Liver (tissue), 3 donors: ENCODE measurements at regions not wholly inside any gene's neighbourhood (a gene's known extent, or its start where the extent isn't known, plus 50 kb on each side); places are given as distances from the start of the nearest gene placed in this dataset.

Source experiments
- HNF4A ChIP-seq, 2 donors: conservative IDR thresholded peaks; 2 replicates each; pipeline ENCODE4 v1.6.1; 2016; ENCODE audit warnings: antibody characterized with exemption in 2 of 2, mild to moderate bottlenecking in 2 of 2
- JUND ChIP-seq, 2 donors: IDR thresholded peaks; 2 replicates each; pipeline ENCODE4 v1.6.1; 2016; ENCODE audit warnings: antibody characterized with exemption in 2 of 2
- RAD21 ChIP-seq, 2 donors: IDR thresholded peaks; 2 replicates each; pipeline ENCODE4 v1.6.1; 2016; ENCODE audit warnings: antibody characterized with exemption in 2 of 2, mild to moderate bottlenecking in 2 of 2
- SP1 ChIP-seq: IDR thresholded peaks from 2 replicates; pipeline ENCODE4 v1.6.1; 2018; ENCODE audit warnings: antibody characterized with exemption, mild to moderate bottlenecking
- TAF1 ChIP-seq: conservative IDR thresholded peaks from 2 replicates; pipeline ENCODE4 v1.6.1; 2016; ENCODE audit warnings: antibody characterized with exemption, mild to moderate bottlenecking
- TF ChIP-seq, protein P1 (sequence below): fragments of 150-350 bp; IDR thresholded peaks from 2 replicates; pipeline ENCODE4 v1.5.1; 2017; ENCODE audit warnings: improper control_type of control experiment, low read depth, low read length; ENCODE audit not compliant: missing input control
- TF ChIP-seq, protein P2 (sequence below): IDR thresholded peaks from 2 replicates; pipeline ENCODE4 v1.6.1; 2016; ENCODE audit warnings: antibody characterized with exemption, mild to moderate bottlenecking
- TF ChIP-seq, protein P3 (sequence below): IDR thresholded peaks from 2 replicates; pipeline ENCODE4 v1.6.1; 2016; ENCODE audit warnings: antibody characterized with exemption
- donor health status: healthy.
- donor health status: healthy.

DNA sequence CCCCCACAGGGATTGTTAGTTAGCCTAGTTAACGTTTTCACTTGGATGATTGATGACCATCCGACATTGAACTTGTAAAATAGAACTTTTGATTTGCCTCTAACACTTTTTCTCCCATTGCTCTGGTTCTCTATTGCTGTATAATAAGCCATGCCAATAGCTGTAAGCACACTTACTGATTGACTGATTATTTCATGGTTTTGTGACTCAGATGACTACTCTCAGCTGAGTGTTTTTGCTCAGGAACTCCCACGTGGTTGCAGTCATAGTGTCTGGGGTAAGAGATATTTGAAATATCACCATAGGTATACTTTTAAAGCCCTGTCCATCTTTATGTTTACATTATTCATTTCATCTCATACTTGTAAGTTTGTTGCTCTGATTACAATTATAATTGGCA lies 1285.5 kb downstream of the STIM2 start:
- TF ChIP-seq, protein P1, sequence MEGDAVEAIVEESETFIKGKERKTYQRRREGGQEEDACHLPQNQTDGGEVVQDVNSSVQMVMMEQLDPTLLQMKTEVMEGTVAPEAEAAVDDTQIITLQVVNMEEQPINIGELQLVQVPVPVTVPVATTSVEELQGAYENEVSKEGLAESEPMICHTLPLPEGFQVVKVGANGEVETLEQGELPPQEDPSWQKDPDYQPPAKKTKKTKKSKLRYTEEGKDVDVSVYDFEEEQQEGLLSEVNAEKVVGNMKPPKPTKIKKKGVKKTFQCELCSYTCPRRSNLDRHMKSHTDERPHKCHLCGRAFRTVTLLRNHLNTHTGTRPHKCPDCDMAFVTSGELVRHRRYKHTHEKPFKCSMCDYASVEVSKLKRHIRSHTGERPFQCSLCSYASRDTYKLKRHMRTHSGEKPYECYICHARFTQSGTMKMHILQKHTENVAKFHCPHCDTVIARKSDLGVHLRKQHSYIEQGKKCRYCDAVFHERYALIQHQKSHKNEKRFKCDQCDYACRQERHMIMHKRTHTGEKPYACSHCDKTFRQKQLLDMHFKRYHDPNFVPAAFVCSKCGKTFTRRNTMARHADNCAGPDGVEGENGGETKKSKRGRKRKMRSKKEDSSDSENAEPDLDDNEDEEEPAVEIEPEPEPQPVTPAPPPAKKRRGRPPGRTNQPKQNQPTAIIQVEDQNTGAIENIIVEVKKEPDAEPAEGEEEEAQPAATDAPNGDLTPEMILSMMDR = no peak
- TF ChIP-seq, protein P2, sequence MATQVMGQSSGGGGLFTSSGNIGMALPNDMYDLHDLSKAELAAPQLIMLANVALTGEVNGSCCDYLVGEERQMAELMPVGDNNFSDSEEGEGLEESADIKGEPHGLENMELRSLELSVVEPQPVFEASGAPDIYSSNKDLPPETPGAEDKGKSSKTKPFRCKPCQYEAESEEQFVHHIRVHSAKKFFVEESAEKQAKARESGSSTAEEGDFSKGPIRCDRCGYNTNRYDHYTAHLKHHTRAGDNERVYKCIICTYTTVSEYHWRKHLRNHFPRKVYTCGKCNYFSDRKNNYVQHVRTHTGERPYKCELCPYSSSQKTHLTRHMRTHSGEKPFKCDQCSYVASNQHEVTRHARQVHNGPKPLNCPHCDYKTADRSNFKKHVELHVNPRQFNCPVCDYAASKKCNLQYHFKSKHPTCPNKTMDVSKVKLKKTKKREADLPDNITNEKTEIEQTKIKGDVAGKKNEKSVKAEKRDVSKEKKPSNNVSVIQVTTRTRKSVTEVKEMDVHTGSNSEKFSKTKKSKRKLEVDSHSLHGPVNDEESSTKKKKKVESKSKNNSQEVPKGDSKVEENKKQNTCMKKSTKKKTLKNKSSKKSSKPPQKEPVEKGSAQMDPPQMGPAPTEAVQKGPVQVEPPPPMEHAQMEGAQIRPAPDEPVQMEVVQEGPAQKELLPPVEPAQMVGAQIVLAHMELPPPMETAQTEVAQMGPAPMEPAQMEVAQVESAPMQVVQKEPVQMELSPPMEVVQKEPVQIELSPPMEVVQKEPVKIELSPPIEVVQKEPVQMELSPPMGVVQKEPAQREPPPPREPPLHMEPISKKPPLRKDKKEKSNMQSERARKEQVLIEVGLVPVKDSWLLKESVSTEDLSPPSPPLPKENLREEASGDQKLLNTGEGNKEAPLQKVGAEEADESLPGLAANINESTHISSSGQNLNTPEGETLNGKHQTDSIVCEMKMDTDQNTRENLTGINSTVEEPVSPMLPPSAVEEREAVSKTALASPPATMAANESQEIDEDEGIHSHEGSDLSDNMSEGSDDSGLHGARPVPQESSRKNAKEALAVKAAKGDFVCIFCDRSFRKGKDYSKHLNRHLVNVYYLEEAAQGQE = no peak
- TF ChIP-seq SP1 (no peak), RAD21 (IDR thresholded peaks at IDR 0.05) (no peak), TAF1 (no peak), JUND (IDR thresholded peaks at IDR 0.05) (no peak), HNF4A (conservative IDR thresholded peaks at IDR 0.05) (no peak)
- TF ChIP-seq, protein P3, sequence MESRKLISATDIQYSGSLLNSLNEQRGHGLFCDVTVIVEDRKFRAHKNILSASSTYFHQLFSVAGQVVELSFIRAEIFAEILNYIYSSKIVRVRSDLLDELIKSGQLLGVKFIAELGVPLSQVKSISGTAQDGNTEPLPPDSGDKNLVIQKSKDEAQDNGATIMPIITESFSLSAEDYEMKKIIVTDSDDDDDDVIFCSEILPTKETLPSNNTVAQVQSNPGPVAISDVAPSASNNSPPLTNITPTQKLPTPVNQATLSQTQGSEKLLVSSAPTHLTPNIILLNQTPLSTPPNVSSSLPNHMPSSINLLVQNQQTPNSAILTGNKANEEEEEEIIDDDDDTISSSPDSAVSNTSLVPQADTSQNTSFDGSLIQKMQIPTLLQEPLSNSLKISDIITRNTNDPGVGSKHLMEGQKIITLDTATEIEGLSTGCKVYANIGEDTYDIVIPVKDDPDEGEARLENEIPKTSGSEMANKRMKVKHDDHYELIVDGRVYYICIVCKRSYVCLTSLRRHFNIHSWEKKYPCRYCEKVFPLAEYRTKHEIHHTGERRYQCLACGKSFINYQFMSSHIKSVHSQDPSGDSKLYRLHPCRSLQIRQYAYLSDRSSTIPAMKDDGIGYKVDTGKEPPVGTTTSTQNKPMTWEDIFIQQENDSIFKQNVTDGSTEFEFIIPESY = no peak
